ENCODE measurements at regions not wholly inside any gene's neighbourhood (a gene's known extent, or its start where the extent isn't known, plus 50 kb on each side); places are given as distances from the start of the nearest gene placed in this dataset.
"Not testable (repeated sequence)": the region's sequence is repeated elsewhere in the genome, so short reads cannot be mapped to it uniquely, and the experiment has no call there.

DNA sequence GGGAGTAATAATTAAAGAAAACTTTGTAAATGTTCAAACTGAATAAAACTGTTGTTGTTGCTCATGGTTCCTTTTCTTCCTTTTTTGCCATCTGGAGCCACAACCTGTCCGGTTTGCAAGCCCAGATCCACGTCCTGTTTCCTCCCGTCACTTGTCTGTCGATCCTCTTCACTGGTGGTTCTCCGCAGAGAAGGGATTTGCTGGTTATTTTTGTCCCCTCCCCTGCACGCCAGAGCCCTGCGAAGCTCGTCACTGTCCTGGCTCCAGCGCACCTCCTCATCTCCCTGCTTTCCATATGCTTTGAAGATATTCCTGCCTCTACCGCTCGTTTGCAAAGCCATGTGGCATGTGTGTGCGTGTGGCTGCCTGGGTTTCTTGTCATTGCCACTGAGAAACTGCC lies 461.4 kb downstream of the RNF144A start:
- H3K4me3 ChIP-seq (IDR thresholded peaks at IDR 0.05; ENCODE audit: insufficient read depth, low read depth, low read length) = no peak overlapping the region
- no peak overlapping the region for H3K27ac ChIP-seq
- TF ChIP-seq, protein P1, sequence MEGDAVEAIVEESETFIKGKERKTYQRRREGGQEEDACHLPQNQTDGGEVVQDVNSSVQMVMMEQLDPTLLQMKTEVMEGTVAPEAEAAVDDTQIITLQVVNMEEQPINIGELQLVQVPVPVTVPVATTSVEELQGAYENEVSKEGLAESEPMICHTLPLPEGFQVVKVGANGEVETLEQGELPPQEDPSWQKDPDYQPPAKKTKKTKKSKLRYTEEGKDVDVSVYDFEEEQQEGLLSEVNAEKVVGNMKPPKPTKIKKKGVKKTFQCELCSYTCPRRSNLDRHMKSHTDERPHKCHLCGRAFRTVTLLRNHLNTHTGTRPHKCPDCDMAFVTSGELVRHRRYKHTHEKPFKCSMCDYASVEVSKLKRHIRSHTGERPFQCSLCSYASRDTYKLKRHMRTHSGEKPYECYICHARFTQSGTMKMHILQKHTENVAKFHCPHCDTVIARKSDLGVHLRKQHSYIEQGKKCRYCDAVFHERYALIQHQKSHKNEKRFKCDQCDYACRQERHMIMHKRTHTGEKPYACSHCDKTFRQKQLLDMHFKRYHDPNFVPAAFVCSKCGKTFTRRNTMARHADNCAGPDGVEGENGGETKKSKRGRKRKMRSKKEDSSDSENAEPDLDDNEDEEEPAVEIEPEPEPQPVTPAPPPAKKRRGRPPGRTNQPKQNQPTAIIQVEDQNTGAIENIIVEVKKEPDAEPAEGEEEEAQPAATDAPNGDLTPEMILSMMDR (conservative IDR thresholded peaks at IDR 0.05; ENCODE audit: low read depth, low read length) = no peak
- no peak overlapping the region for H2AFZ ChIP-seq (ENCODE audit: low read depth)
- H4K20me1 ChIP-seq (ENCODE audit: insufficient read depth) = no peaks in the 10 kb centered on the region
- no peaks in the 10 kb centered on the region for H3K4me1 ChIP-seq (ENCODE audit: low read depth, poor library complexity, severe bottlenecking)
- H3K27me3 ChIP-seq (ENCODE audit: insufficient read depth, low read depth) = no peaks in the 10 kb centered on the region
- H3K9ac ChIP-seq = no peak overlapping the region
- no peaks in the 10 kb centered on the region for H3K36me3 ChIP-seq (ENCODE audit: insufficient read depth)
- no peak overlapping the region for H3K4me2 ChIP-seq
- no peaks in the 10 kb centered on the region for H3K79me2 ChIP-seq (ENCODE audit: insufficient read depth, low read depth)

DNA sequence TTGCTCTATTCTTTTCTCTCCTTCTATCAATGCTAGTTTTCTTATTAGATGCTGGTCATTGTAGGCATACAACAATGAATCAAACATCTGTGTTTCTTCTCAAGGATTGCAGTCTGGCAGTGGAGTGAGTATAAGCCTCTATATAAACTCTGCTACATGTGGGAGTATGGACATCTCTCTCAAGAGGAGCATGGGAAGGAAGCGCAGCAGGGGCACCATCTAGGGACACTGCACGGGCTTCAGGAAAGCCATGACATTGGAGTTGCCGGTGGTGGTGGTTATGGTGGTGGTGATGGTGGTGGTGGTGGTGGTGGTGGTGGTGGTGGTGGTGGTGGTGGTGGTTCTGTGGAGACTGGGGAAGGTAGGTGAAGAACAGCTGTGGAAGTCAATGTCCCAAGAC lies 462.6 kb downstream of the RNF144A start:
- H3K4me1 ChIP-seq (ENCODE audit: low read depth, poor library complexity, severe bottlenecking) = no peaks in the 10 kb centered on the region
- H4K20me1 ChIP-seq (ENCODE audit: insufficient read depth) = no peaks in the 10 kb centered on the region
- no peak overlapping the region for H2AFZ ChIP-seq (ENCODE audit: low read depth)
- H3K79me2 ChIP-seq (ENCODE audit: insufficient read depth, low read depth) = no peaks in the 10 kb centered on the region
- no peak overlapping the region for H3K27ac ChIP-seq
- no peak overlapping the region for H3K9ac ChIP-seq
- no peaks in the 10 kb centered on the region for H3K27me3 ChIP-seq (ENCODE audit: insufficient read depth, low read depth)
- no peaks in the 10 kb centered on the region for H3K36me3 ChIP-seq (ENCODE audit: insufficient read depth)
- TF ChIP-seq, protein P1 (conservative IDR thresholded peaks at IDR 0.05; ENCODE audit: low read depth, low read length) = no peak
- no peak overlapping the region for H3K4me2 ChIP-seq
- no peak overlapping the region for H3K4me3 ChIP-seq (IDR thresholded peaks at IDR 0.05; ENCODE audit: insufficient read depth, low read depth, low read length)

DNA sequence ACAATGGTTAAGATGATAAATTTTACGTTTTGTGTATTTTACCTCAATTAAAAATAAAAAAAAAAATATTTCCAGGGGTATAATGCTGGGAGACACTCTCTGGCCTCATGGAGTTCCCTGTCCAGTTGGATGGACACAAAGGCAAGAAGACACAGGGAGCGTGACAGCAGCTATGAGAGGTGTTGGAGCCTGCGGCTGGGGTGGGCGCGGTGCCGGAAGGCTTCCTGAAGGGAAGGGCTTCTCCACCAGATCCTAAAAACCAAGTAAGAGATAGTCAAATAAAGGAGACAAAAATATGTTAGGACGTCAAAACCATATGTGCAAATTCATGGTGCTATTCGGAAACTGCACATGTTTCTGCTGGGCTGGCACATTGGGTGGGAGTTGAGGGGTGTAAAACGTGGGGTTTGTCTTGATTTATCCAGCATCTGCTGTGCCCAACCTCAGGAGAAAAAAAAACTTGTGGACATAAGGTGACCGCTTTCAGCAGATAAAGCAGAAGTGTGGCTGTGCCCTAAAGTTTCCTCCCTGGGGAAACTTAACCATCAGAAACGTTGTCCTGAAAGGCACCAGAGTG lies 467.6 kb downstream of the RNF144A start:
- H3K27ac ChIP-seq = no peak overlapping the region
- H4K20me1 ChIP-seq (ENCODE audit: insufficient read depth) = no peaks in the 10 kb centered on the region
- H3K9ac ChIP-seq = no peak overlapping the region
- H3K4me3 ChIP-seq (IDR thresholded peaks at IDR 0.05; ENCODE audit: insufficient read depth, low read depth, low read length) = no peak overlapping the region
- H3K79me2 ChIP-seq (ENCODE audit: insufficient read depth, low read depth) = no peaks in the 10 kb centered on the region
- H3K4me2 ChIP-seq = no peak overlapping the region
- TF ChIP-seq, protein P1 (conservative IDR thresholded peaks at IDR 0.05; ENCODE audit: low read depth, low read length) = no peak
- H3K36me3 ChIP-seq (ENCODE audit: insufficient read depth) = no peaks in the 10 kb centered on the region
- H3K27me3 ChIP-seq (ENCODE audit: insufficient read depth, low read depth) = no peaks in the 10 kb centered on the region
- no peak overlapping the region for H2AFZ ChIP-seq (ENCODE audit: low read depth)
- H3K4me1 ChIP-seq (ENCODE audit: low read depth, poor library complexity, severe bottlenecking) = no peaks in the 10 kb centered on the region

DNA sequence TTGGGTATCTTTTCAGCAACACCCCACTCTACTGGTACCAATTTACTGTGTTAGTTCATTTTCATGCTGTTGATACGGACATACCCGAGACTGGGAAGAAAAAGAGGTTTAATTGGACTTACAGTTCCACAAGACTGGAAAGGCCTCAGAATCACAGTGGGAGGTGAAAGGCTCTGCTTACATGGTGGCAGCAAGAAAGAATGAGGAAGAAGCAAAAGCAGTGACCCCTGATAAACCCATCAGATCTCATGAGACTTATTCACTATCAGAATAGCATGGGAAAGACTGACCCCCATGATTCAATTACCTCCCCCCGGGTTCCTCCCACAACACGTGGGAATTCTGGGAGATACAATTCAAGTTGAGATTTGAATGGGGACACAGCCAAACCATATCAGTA lies 473.1 kb downstream of the RNF144A start:
- not testable (repeated sequence) for H4K20me1 ChIP-seq (ENCODE audit: insufficient read depth); H3K4me3 ChIP-seq (IDR thresholded peaks at IDR 0.05; ENCODE audit: insufficient read depth, low read depth, low read length); H3K36me3 ChIP-seq (ENCODE audit: insufficient read depth); H3K27ac ChIP-seq; H3K4me2 ChIP-seq; H3K27me3 ChIP-seq (ENCODE audit: insufficient read depth, low read depth); H3K4me1 ChIP-seq (ENCODE audit: low read depth, poor library complexity, severe bottlenecking); H2AFZ ChIP-seq (ENCODE audit: low read depth); H3K79me2 ChIP-seq (ENCODE audit: insufficient read depth, low read depth); H3K9ac ChIP-seq

DNA sequence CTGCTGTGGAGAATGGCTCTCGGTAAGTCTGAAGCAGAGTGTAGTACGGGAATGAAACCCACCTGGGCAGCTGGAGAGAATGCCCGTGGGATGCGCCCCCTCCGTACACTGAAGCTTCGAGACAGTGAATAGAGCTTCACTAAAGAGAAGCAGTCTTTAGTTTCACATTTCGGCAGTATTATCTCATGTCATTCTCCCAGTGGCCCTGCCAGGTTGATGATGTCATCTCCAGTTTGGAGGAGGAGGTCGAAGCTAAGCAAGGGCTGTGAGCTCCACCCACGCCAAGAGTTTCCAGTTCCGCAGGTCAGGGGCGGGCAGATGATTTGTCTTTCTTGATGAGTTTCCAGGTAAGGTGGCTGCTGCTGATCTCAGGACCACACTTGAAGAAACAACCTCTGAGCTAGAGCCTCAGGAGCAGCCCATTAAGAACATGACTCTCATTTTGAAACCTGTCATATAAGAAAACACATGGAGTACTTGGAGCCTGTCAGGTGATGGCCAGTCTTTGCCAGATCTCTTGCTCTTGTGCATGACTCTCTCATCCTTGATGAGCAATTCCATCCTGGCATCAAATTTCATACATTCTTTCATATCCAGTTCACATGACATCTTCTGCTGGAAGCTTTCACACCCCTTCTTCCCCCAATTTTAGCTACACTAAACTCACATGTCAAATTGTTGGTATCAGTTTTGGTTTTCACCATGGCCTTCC lies 475.0 kb downstream of the RNF144A start:
- no peaks in the 10 kb centered on the region for H3K4me1 ChIP-seq (ENCODE audit: low read depth, poor library complexity, severe bottlenecking)
- H3K4me3 ChIP-seq (IDR thresholded peaks at IDR 0.05; ENCODE audit: insufficient read depth, low read depth, low read length) = no peak overlapping the region
- no peak overlapping the region for H2AFZ ChIP-seq (ENCODE audit: low read depth)
- no peaks in the 10 kb centered on the region for H3K27me3 ChIP-seq (ENCODE audit: insufficient read depth, low read depth)
- H3K79me2 ChIP-seq (ENCODE audit: insufficient read depth, low read depth) = no peaks in the 10 kb centered on the region
- no peak overlapping the region for H3K27ac ChIP-seq
- H4K20me1 ChIP-seq (ENCODE audit: insufficient read depth) = no peaks in the 10 kb centered on the region
- TF ChIP-seq, protein P1 (conservative IDR thresholded peaks at IDR 0.05; ENCODE audit: low read depth, low read length) = no peak
- no peak overlapping the region for H3K4me2 ChIP-seq
- H3K9ac ChIP-seq = no peak overlapping the region
- H3K36me3 ChIP-seq (ENCODE audit: insufficient read depth) = no peaks in the 10 kb centered on the region

All from KMS-11 (cell line).